ENCODE measurements at regions not wholly inside any gene's neighbourhood (a gene's known extent, or its start where the extent isn't known, plus 50 kb on each side); places are given as distances from the start of the nearest gene placed in this dataset.
A peak's percentile ranks its signal among the peaks of the same experiment; 100 is the strongest.

- H3K9me3 ChIP-seq, result no peaks in the 10 kb centered on the region
- no peak overlapping the region for H3K4me3 ChIP-seq
- ATAC-seq (ENCODE audit: low FRiP score in 2 of 2), result peak in 1 of 2 donors; percentile 77
- no peaks in the 10 kb centered on the region for H3K36me3 ChIP-seq
- no peaks in the 10 kb centered on the region for H3K4me1 ChIP-seq
- no peaks in the 10 kb centered on the region for H3K27me3 ChIP-seq
- TF ChIP-seq EP300 (IDR thresholded peaks at IDR 0.05), result no peak
- TF ChIP-seq CTCF (IDR thresholded peaks at IDR 0.05), result no peak
- no peak for TF ChIP-seq POLR2AphosphoS5 (IDR thresholded peaks at IDR 0.05)
- no peak for TF ChIP-seq POLR2A (IDR thresholded peaks at IDR 0.05)
- DNase-seq, result no peak
- no peak overlapping the region for H3K27ac ChIP-seq
- 55 to 57% methylated on average over 5 of the region's 5 CpGs for WGBS, 2 donors
Measured at GRCh38 chr4:20432088-20432487, 180.4 kb downstream of the SLIT2 start.

- TF ChIP-seq POLR2AphosphoS5 (IDR thresholded peaks at IDR 0.05) (no peak), EP300 (IDR thresholded peaks at IDR 0.05) (no peak), POLR2A (IDR thresholded peaks at IDR 0.05) (no peak), CTCF (IDR thresholded peaks at IDR 0.05) (no peak)
- H3K36me3 ChIP-seq, result no peaks in the 10 kb centered on the region
- H3K4me1 ChIP-seq, result no peaks in the 10 kb centered on the region
- no peaks in the 10 kb centered on the region for H3K9me3 ChIP-seq
- DNase-seq (no peak), ATAC-seq (ENCODE audit: low FRiP score in 2 of 2) (no peak)
- H3K4me3 ChIP-seq, result no peak overlapping the region
- 34 to 52% methylated on average over 5 of the region's 5 CpGs for WGBS, 2 donors
- H3K27me3 ChIP-seq, result no peaks in the 10 kb centered on the region
- H3K27ac ChIP-seq, result no peak overlapping the region
Measured at GRCh38 chr4:20433097-20433705, 181.5 kb downstream of the SLIT2 start.

- Histone ChIP-seq H3K4me3 (no peak overlapping the region), H3K9me3 (no peaks in the 10 kb centered on the region), H3K27ac (no peak overlapping the region), H3K27me3 (no peaks in the 10 kb centered on the region), H3K36me3 (no peaks in the 10 kb centered on the region), H3K4me1 (no peaks in the 10 kb centered on the region)
- 79 to 86% methylated on average over 3 of the region's 3 CpGs for WGBS, 2 donors
- TF ChIP-seq EP300 (IDR thresholded peaks at IDR 0.05) (no peak), POLR2AphosphoS5 (IDR thresholded peaks at IDR 0.05) (no peak), CTCF (IDR thresholded peaks at IDR 0.05) (no peak), POLR2A (IDR thresholded peaks at IDR 0.05) (no peak)
- ATAC-seq (ENCODE audit: low FRiP score in 2 of 2) (no peak), DNase-seq (no peak)
Measured at GRCh38 chr4:20440170-20440569, 188.5 kb downstream of the SLIT2 start.

GRCh38 chr4:20443015-20443805 is 191.5 kb downstream of the SLIT2 start:
- DNase-seq, result no peak
- no peak for ATAC-seq (ENCODE audit: low FRiP score in 2 of 2)
- Histone ChIP-seq H3K36me3 (no peaks in the 10 kb centered on the region), H3K27ac (no peak overlapping the region), H3K9me3 (no peaks in the 10 kb centered on the region), H3K27me3 (no peaks in the 10 kb centered on the region), H3K4me3 (no peak overlapping the region), H3K4me1 (no peaks in the 10 kb centered on the region)
- no peak for TF ChIP-seq EP300 (IDR thresholded peaks at IDR 0.05)
- no peak for TF ChIP-seq POLR2AphosphoS5 (IDR thresholded peaks at IDR 0.05)
- TF ChIP-seq CTCF (IDR thresholded peaks at IDR 0.05), result no peak
- no peak for TF ChIP-seq POLR2A (IDR thresholded peaks at IDR 0.05)
- WGBS, 2 donors, result 53 to 69% methylated on average over 1 of the region's 1 CpG
